ENCODE measurements at regions not wholly inside any gene's neighbourhood (a gene's known extent, or its start where the extent isn't known, plus 50 kb on each side); places are given as distances from the start of the nearest gene placed in this dataset.

DNA sequence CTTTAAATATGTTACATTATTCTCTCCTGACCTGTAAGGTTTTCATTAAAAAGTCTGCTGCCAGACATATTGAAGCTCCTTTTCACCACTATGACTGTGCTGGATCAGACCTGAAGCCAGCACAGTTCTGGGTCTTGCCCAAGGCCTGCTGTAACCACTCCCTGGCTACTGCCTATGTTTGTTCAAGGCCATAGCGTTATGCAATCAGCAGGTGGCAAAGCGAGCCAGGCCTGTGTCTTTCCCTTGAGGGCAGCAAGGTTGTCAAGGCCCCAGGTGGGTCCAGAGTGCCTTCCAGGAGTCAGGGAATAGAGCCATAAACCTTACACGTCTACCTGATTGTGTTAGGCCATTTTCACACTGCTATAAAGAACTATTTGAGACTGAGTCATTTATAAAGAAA, 496.8 kb upstream of the PCDH9 start:
- TF ChIP-seq, protein P1, sequence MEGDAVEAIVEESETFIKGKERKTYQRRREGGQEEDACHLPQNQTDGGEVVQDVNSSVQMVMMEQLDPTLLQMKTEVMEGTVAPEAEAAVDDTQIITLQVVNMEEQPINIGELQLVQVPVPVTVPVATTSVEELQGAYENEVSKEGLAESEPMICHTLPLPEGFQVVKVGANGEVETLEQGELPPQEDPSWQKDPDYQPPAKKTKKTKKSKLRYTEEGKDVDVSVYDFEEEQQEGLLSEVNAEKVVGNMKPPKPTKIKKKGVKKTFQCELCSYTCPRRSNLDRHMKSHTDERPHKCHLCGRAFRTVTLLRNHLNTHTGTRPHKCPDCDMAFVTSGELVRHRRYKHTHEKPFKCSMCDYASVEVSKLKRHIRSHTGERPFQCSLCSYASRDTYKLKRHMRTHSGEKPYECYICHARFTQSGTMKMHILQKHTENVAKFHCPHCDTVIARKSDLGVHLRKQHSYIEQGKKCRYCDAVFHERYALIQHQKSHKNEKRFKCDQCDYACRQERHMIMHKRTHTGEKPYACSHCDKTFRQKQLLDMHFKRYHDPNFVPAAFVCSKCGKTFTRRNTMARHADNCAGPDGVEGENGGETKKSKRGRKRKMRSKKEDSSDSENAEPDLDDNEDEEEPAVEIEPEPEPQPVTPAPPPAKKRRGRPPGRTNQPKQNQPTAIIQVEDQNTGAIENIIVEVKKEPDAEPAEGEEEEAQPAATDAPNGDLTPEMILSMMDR (conservative IDR thresholded peaks at IDR 0.05; ENCODE audit: low read depth, low read length) = no peak
- no peak for TF ChIP-seq EZH2 (IDR thresholded peaks at IDR 0.05; ENCODE audit: borderline replicate concordance, low read depth, low read length, poor library complexity, severe bottlenecking)

All from A673 (cell line).